SKM-1 (cell line): ENCODE measurements at regions not wholly inside any gene's neighbourhood (a gene's known extent, or its start where the extent isn't known, plus 50 kb on each side); places are given as distances from the start of the nearest gene placed in this dataset.

ENCODE experiments used
- DNase-seq: peaks from one replicate; lab custom pipeline; 2025; ENCODE audit not compliant: unreplicated experiment; lab: John Stamatoyannopoulos, UW

DNA sequence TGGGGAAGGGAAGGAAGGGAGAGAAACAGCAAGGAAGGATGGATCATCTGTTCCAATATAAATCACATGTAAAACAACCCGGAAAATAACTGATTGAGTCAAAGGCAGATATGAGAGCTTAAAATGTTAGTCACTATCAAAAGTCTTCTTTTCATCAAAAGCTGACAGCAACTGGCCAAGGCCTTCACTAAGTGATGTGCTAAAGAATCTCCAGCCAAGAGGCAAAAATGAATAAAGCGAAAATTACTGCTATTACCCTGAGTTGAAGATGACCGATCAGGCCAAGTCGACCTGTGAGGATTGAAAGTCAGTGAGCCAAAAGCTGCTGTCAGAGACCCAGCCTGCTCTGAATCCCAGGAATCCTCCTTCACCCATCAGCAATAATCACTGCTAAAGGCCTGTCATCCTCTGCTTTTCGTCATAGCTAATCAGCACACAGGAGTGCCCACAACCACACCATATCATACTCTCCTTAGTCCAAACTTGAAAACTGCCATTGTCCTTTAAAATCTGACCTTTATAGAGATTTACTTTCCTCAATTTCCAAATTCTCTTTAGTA, 736.9 kb downstream of the TLE1 start:
- DNase-seq = no peak

DNA sequence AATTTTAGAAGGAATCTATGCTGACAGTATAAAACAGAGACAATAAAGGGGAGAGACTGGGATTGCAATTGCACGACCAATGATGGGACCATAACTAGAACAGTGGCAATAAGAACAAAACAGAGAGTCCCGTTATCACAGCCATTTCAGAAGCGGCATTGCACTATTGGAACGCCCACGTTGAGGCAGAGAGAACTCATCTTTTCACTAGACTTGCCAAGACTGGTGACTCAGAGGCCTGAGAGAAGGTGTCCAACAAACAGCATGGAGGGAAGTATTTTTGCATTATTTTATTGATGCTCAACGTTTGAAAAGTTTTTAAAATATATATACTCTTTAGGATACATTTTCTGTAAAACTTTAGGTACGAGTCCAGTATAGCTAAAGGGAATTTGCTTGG, 737.7 kb downstream of the TLE1 start:
- DNase-seq = no peak

DNA sequence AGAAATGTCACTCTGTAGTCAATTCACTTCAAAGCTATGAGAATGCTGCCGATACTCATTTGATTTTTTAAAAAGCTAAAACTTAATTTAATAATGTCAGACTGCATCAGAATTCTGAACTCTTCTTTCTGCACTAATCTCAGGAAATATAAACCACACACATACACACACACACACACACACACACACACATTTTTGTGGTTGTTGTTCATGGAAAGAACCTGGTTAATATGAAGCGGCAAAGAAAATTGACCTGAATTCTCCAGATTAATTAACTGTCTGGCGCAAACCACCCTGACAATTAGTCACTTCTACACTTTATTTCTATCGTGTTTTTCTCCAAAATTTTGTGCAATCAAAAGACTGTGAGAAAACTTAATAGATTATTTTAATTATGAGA, 740.5 kb downstream of the TLE1 start:
- DNase-seq = no peak

DNA sequence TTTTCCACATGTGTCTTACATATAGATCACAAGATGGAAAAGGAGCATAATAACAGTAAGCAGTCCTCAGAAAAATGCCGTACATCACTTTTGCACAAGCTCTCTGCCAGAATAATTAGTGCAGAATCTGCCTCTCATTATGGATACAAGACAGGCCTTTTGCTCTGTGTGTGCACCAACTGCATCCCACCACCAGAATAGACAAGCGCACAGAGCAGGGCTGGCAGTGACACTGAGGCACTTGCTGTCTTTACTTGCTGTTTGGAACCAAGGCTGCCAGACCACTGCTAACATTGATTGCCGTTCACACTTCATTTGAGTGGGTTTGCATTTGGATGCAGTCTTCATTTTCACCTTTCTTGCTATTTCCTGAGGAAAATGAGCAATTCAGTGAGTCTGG, 741.3 kb downstream of the TLE1 start:
- no peak for DNase-seq

DNA sequence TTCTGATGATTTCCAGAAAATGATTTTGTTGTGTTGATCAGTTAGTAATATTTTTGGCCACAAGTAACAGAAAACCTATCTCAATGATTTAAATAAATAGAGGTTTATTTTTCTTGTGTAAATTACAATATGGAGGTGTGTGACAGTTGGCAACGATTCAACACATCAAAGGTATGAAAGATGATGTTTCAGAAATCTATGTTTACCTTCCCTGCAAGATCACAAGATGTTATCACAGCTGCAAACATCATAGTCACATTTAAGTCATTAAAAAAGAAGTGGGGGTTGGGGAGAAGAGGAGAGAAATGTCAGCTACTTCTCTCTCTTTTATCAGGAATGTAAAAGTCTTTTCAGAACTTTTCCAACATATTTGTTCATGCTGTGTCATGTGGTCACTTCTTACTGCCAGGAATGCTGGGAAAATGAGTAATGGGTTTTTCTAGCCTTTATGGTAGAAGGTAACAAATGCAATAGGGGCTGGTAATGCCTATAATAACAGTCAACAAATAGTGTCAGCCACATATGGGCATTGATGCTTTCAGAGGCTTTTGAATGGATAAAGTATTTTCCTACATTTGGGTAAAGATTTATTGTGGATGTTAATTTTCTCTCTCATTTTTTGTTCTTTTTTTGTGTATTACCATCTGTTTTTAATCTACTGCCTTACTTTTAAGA, 742.7 kb downstream of the TLE1 start:
- no peak for DNase-seq

DNA sequence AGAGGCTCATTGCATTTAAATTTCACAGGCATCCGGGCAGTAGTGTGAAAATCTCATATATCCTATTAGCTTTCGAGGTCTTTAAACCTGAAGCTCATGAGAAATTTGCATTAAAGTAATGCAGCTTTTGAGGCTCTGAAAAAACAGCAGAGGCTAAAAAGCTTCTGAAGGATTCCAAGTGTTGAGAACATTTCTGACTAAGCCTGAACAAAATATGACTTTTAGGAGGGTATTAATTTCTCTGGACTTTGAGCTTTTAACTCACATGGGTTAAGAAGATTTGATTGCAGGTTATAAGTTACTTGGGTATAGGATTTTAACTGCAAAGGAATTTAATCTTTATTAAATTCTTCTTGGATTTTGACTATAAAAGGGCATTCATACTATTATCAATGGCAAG, 743.9 kb downstream of the TLE1 start:
- no peak for DNase-seq

DNA sequence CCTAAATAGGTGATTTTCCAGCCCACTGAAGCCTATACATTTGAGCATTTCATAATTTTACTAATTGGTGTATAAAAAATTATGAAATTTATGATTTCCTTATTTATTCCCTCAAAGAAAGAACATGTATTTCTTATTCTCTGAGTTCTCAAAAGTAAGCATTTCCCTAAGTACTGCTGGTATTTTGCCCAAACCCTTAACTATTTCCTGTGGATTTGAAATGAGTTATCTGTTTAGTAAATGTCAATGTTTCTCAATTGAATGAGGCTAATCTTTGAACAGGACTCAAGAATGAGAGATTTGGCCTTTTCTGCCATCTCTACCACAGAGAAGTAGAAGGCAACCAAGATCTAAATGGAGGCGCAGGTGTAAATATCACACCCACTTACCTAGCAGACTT, 751.7 kb downstream of the TLE1 start:
- DNase-seq = no peak

DNA sequence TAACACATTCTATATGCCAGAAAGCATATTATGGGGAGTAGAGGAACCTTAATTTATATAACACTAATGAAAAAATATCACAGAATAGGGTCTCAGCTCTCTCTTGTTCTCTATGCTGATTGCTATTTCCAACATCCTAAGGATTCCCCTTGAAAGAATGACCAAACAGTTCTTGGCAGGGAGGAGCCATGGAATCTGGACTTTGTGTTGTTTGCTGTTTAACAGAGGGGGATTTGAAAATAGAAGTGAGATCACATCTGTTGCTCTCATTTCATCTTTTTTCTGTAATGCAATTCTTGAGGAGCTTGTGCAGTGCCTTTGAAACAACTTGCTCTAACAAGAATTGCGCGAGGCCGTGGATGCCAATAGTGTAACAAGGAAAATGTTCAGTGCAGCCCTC, 755.3 kb downstream of the TLE1 start:
- DNase-seq = no peak

DNA sequence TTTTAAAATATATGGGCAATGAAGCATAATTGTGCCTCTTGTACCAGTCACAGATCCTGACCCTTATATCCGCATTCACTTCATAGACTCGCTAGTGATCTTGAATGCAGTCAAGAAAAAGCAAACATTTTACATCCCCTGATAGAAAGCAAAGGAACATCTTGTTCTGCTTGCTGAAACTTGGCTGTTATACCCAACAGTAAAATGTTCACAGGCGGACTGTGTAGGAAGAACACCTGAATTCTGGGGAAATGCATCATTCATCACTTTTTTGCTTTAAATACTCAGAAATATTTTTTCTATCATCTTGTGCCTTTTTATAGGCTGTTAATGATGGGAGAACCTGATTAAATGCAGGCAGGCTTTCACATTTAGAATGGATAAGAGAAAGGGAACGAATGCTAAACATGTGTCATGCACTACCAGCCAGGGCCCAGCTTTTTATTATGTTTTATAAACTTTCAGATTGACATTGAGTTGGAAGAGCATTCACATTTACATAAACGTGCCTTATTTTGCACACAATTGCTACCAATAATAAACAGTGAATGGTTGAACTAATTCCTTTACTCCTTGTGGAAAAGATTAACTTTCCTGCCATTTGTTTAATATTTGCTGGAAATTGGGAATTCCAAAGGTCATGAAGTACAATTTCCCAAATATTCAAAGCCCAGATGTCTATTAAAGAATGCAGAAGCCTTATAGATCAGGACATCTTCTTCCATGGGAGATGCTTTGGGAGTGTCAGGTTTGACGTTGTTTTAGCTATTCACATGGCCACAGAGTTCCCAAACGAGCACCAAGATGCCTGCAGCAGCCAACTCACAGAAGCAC, 756.2 kb downstream of the TLE1 start:
- no peak for DNase-seq

DNA sequence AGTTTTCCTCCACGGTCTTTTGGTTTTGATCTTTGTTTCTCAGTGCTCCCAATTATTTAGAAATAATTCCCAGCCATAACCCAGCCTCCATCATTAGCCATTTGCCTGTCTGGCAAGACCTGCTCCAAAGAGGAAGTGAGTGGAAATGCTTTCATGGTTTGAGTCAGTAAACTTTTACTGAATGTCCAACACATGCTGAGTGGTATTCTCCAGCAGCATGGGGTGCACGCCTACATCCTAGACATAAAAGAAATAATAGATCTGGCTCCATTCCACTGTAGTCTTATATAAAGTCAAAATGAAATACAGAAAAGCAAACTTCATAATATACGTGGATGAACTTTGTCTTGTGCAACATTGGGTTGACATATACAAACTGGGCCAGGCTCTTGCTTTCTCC, 757.2 kb downstream of the TLE1 start:
- no peak for DNase-seq

DNA sequence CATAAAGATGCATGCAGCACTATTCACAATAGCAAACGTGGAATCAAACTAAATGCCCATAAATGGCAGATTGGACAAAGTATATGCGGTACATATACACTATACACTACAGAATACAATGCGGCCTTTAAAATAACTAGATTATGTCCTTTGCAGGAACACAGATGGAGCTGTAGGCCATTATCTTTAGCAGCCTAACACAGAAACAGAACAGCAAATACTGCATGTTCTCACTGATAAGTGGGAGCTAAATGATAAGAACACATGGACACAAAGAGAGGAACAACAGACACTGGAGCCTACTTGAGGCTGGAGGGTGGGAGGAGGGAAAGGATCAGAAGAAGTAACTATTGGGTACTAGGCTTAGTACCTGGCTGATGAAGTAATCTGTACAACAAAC, 758.2 kb downstream of the TLE1 start:
- DNase-seq = no peak

DNA sequence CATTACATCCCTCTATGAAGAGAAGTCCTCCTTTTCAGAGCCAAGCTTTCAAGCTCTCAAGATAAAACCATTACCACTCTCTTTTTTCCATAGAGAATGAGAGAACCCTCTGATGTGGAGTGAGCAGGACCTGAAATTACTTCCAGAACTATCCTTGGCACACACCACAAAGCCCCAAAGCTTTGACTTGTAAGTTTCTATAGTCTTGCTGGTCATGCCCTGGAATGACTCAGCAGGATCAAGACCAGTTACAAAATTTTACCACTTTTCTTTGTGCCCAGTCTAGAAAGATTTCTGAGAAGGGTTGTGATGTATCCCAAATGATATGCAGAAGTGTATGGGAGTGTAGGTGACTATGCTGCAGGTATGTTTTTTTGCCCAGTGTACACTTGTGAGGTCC, 760.6 kb downstream of the TLE1 start:
- no peak for DNase-seq

DNA sequence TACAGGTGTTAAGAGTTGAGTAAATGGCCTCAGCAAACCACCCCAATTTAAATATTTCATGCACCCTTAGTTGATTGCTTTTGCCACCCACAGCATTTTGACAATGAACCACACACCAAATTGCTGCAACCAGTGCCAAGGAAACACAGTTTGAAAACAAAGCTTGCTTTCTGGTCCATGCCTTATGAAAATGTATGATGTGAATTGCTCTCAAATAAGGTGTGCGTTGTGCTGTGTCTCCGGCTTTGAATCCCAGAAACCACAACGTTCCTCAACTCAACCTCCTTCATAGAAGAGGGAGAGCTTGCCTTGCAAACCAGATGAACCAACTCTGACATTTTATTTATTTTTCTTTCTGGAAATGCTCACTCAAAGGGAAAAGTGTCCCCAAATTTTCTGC, 762.7 kb downstream of the TLE1 start:
- DNase-seq = no peak

DNA sequence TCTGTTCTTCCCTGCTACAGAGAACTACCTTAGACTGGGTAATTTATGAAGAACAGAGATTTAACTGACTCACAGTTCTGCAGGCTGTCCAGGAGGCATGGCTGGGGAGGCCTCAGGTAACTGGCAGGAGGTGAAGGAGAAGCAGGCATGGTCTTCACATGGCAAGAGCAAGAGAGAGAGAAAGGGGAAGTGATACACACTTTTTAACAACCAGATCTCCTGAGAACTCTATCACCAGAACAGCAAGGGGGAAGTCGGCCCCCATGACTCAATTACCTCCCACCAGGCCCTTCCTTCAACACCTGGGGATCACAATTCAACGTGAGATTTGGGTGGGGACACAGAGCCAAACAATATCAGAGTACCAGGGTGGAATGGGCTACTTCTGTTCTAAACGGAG, 766.8 kb downstream of the TLE1 start:
- no peak for DNase-seq

DNA sequence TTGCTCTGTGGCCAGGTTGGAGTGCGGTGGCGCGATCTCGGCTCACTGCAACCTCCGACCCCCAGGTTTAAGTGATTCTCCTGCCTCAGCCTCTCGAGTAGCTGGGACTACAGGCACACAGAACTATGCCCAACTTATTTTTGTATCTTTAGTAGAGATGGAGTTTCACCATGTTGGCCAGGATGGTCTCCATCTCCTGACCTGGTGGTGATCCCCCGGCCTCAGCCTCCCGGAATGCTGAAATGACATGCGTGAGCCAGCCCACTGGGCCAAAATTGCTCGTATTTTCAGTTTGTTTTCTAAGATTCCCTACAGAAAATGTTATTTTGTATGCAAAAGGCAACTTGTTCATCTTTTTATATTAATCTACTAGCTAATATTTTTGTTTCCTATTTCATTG, 782.6 kb downstream of the TLE1 start:
- DNase-seq = no peak

DNA sequence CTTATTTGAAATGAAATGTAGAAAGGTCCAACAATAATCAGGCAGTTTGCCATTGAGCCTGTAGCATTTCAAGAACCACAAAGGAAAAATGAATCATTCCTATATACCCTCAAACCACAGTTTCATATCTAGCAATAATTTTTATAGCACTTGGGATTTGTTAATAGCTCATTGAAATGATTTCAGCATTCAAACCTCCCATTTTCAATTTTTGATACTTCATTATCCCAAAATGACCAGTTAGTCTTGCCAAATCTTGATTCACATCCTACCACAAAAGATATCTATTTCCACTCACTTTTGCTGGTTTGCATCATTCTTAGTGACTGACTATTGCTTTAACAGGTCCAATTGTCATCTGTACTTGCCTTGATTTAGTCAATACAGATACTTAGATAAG, 790.1 kb downstream of the TLE1 start:
- no peak for DNase-seq

DNA sequence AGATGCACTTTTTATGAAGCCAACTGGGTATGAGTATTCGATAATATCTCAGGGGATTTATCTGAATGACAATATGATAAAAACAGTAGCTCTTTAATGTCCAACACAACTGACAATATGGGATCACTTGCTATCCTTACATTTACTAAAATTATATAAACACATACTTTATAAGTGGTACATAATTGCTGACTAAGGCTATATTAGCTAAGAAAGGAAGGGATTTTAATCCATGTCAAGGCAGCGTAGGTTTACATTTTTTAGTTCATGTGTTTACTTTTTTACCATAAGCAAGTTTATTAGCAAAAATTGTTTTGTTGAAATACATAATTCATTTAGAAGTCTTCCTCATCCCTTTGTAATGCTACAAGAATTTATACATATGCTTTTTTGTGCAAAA, 796.2 kb downstream of the TLE1 start:
- DNase-seq = no peak

DNA sequence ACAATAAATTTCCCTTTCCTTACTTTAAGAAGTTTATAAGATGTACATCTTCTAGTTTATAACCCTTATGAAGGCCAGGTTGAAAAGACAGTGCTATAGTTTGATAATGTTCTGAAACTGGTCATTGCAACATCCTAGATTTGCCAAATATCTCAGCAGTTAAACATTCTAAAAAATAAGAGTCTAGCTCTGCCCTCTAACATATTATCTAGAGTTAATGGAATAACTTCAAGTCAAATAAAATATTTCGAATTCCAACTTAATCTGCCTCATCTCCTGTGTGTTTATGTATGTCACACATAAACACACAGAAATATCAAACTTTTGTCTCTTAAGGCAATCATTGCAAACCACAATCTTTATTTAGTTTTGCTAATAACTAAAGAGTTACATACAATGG, 796.6 kb downstream of the TLE1 start:
- DNase-seq = no peak

DNA sequence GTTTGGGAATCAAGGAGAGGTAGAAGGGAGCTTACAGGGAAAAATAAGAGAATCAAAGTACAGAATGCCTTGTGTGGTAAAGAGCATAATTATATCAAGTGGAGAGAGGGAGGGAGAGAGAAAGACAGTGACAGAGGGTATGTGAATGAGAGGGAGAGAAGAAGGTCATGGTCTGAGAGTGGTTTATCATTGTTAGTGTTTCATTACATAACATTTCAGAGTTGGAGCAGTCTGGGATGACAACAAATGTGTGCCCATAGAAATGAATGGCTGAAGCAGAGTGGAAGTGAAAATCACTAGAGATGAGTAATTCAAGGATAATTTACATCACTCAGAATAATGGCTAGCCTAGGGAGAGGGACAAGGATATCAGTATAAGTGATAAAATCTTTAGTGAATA, 799.2 kb downstream of the TLE1 start:
- no peak for DNase-seq

DNA sequence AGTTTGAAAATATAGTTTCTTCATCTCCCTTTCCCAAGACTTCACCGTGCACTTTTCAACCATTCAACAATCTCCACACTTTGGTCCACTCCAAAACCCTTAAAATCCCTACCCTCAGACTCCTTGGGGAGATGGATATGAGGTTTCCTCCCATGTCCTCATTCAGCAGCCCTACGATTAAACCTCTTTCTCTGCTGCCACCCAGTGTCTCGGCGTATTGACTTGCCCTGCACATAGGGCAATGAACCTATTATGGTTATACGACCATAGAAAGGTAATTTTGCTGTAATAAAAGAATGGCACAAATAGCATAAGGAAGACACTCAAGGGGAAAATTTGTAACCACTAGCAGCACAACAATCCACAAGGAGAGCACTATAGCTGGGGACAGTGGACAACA, 803.5 kb downstream of the TLE1 start:
- no peak for DNase-seq

DNA sequence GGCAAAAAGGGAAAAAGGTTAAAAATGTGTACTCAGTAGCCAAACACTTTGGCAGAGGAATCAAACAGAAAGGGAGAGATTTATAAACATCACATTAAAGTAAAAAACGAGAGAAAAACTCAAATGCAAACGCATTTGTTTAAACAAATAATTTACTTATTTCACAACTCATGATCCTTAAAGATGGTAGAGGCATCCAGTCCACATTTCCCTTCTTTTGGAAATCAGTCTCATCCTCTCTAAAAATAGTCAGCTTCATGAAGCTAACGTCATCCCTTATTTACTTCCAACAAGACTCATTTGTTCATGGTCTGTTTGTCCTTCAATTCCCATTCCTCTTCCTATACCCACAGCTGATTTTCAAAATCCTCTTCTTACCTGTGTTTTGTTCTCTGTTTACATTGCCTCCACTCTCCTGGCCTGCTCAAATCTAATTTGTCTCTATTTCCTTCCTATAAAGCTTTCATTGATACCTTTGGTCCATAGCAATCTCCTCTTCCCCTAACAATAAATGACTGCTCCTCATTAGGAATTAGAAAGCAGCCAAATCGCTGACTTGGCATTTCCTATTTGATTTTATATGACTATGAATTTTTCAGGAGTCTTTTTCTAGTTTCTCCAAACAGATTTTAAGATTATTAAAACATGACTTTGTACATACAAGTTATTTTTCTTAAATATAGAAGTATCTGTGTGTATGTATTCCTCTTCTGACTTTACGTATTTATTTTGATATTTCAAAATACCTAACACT, 805.3 kb downstream of the TLE1 start:
- no peak for DNase-seq

DNA sequence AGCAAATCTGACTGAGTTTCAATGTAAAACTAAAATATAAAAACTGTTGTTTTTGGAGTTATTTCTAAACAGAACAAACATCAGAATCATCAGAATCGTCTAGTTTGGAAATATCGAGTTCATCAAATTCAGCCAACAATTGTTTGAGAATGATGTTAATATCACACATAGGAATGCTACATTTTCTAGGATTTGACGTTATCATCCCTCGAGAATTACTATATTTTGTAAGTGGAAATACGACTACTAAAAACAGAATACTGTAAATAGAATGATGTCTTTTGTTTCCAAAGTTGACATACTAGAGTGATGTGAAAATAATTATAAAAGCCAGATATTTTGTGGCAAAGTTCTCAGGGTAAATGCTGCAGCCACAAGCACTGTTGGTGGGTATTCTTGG, 805.9 kb downstream of the TLE1 start:
- DNase-seq = no peak
